Right cardiac atrium (tissue), 5 donors: ENCODE measurements at regions not wholly inside any gene's neighbourhood (a gene's known extent, or its start where the extent isn't known, plus 50 kb on each side); places are given as distances from the start of the nearest gene placed in this dataset.
"Not testable (repeated sequence)": the region's sequence is repeated elsewhere in the genome, so short reads cannot be mapped to it uniquely, and the experiment has no call there.

Experiments
- ATAC-seq, 2 donors: fragments of 200-7000 bp; cut with Tn5 transposase; one replicate each; pipeline versions ENCODE4 v1.8.0 to v1.9.1; 2020; ENCODE audit warnings: moderate library complexity in 2 of 2, mild to moderate bottlenecking in 1 of 2
- DNase-seq, 3 donors: peaks; one replicate each; pipeline ENCODE4 v3.0.0-alpha.2; 2020
- H3K27ac ChIP-seq: one replicate; pipeline ENCODE4 v1.5.1; 2013; ENCODE audit warnings: mild to moderate bottlenecking, low read length, control low read depth, moderate library complexity
- H3K27me3 ChIP-seq: one replicate; pipeline ENCODE4 v1.6.1; 2013; ENCODE audit not compliant: control insufficient read depth, insufficient read depth
- H3K4me1 ChIP-seq: one replicate; pipeline ENCODE4 v1.6.1; 2013; ENCODE audit warnings: low read length; ENCODE audit not compliant: control insufficient read depth, insufficient read depth
- H3K4me3 ChIP-seq: one replicate; pipeline ENCODE4 v1.5.1; 2013; ENCODE audit warnings: low read length, control low read depth
- H3K9me3 ChIP-seq: one replicate; pipeline ENCODE4 v1.6.1; 2013; ENCODE audit warnings: low read length; ENCODE audit not compliant: control insufficient read depth
- WGBS: extraction: QIAGEN DNeasy Blood & Tissue Kit; methylation state at CpG from one replicate; pipeline ENCODE4 v1.1.7; 2013; 5-methylcytosine and 5-hydroxymethylcytosine counted together
- intact Hi-C, 4 donors: fragments of 100-400 bp; cut with DNase I; formaldehyde crosslinking; loops; one replicate each; pipeline versions ENCODE4 v1.11.0 to v1.14.0; 2022 to 2023
- donor health status: healthy with polysubstance abuse.
- donor health status: DM: no; HTN: yes; CAD: no.
- donor health status: DM: no; HTN: no; CAD: no.
- donor health status: DM: no; HTN: yes; CAD: no; lungs with severe emphysema.
- donor health status: DM: yes; HTN: yes; CAD: no.

DNA sequence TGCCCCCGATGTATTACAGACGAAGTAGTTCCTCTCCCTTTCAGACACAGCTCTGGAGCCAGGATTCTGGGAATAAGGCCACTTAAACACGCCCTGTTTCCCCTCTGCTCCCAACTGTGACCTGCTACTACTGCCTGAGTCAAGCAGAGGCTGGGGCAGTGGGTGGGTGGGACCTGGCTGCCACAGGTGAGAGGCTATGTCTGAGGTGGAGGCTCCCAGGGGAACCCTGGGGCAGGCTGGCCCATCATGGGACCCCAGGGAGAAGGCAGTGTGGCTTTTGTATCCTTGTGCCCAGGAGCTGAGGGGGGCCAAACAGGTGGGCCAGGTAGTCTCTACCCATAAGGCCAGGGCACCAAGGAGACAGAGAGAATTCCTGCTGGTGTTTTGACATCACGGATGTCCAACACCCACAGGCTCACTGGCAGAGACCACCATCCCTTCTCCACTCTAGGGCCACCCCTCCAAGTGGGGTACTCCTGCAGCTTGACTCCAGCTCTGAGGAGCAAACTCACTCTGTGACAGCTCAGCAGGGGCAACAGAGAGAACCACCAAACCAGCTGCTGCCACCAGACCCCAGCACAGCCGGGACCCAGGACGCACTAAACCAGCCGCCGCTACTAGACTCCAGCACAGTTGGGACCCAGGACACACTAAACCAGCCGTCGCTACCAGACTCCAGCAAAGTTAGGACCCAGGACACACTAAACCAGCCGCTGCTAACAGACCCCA lies 105.3 kb upstream of the SMURF2 start:
- Histone ChIP-seq H3K27me3 (no peaks in the 10 kb centered on the region), H3K27ac (no peak overlapping the region), H3K4me3 (no peak overlapping the region), H3K4me1 (no peaks in the 10 kb centered on the region), H3K9me3 (no peaks in the 10 kb centered on the region)
- WGBS, result 91% methylated on average over 11 of the region's 11 CpGs
- DNase-seq, result no peak
- intact Hi-C loops, result no loop called here
- peak in 1 of 2 donors; percentile 37 for ATAC-seq

DNA sequence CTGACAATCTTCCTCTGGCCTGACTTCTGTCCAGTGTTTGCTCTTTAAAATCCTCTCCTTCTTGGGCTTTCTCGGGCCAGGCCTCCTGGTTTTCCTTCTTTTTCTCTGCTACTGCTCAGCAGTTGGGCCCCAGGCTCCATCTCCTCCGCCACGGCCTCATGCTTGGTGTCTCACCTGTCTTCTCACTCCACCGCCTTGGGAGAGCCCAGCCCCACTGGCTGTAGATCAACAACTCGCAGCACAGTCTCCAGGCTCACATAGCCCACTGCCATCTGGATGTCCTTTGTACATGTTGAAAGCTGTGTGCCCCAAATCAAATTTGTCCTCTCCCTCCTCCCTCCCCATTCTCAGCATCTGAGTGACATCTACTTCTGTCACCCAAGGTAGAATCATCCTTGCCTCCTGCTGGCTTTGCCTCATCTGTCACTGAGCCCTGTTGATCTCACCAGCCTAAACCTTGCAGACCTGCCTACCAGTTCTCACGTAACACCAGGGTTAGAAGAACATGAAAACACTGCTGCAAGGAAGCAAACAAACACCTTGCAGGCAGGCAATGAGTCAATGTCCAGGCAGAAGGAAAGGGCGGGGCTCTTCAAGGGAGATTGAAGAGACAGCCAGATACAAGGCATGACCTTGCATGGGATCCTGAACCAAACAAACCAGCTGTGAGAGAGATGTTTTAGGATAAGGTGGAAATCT lies 103.2 kb upstream of the SMURF2 start:
- no peaks in the 10 kb centered on the region for H3K4me1 ChIP-seq
- ATAC-seq, result peak; percentile 31 to 44
- H3K9me3 ChIP-seq, result no peaks in the 10 kb centered on the region
- H3K27me3 ChIP-seq, result no peaks in the 10 kb centered on the region
- H3K4me3 ChIP-seq, result no peak overlapping the region
- 93% methylated on average over 7 of the region's 7 CpGs for WGBS
- no peak overlapping the region for H3K27ac ChIP-seq
- intact Hi-C loops, result no loop called here
- DNase-seq, result no peak

GRCh38 chr17:64750891-64751677 lies 89.0 kb upstream of the SMURF2 start:
- no peak for DNase-seq
- Histone ChIP-seq H3K27ac (no peak overlapping the region), H3K9me3 (no peaks in the 10 kb centered on the region), H3K4me3 (no peak overlapping the region), H3K4me1 (no peaks in the 10 kb centered on the region), H3K27me3 (no peaks in the 10 kb centered on the region)
- WGBS, result 92% methylated on average over 14 of the region's 14 CpGs
- intact Hi-C loops, result no loop called here
- no peak for ATAC-seq

- H3K9me3 ChIP-seq, result no peaks in the 10 kb centered on the region
- intact Hi-C loops, result no loop called here
- no peak for ATAC-seq
- no peaks in the 10 kb centered on the region for H3K4me1 ChIP-seq
- no peak for DNase-seq
- no peak overlapping the region for H3K27ac ChIP-seq
- 91% methylated on average over 9 of the region's 9 CpGs for WGBS
- H3K27me3 ChIP-seq, result no peaks in the 10 kb centered on the region
- no peak overlapping the region for H3K4me3 ChIP-seq
Measured at GRCh38 chr17:64750478-64750877, 88.4 kb upstream of the SMURF2 start.

DNA sequence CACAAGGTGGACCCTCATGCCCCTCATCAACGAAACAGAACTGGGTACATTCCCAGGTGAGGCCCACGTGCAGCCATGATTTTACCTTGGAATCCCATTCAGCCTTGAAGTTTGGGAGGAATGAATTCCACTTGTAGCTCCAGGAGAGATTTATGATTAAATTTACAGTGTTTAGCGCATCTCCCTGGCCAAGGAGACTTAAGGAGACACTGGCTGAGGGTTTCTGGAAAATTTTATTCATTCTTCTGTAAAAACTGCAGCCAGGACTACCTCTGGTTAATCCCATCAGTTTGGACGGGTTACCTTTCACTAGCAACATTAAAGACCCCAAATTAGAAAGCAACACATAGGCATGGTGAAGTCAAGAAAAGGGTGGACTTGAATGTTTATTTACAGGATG lies 87.2 kb upstream of the SMURF2 start:
- no peak overlapping the region for H3K4me3 ChIP-seq
- H3K27ac ChIP-seq, result no peak overlapping the region
- ATAC-seq (no peak), DNase-seq (no peak)
- intact Hi-C loops, result no loop called here
- WGBS, result 95% methylated on average over 4 of the region's 4 CpGs
- H3K4me1 ChIP-seq, result no peaks in the 10 kb centered on the region
- H3K27me3 ChIP-seq, result no peaks in the 10 kb centered on the region
- no peaks in the 10 kb centered on the region for H3K9me3 ChIP-seq

- intact Hi-C loops, result no loop called here
- no peaks in the 10 kb centered on the region for H3K4me1 ChIP-seq
- no peak overlapping the region for H3K4me3 ChIP-seq
- no peaks in the 10 kb centered on the region for H3K27me3 ChIP-seq
- DNase-seq (peak in 1 of 3 donors; percentile 69), ATAC-seq (peak; percentile 76 to 77)
- H3K27ac ChIP-seq, result peak overlapping the region; percentile 30
- no peaks in the 10 kb centered on the region for H3K9me3 ChIP-seq
- 60% methylated on average over 7 of the region's 7 CpGs for WGBS
Measured at GRCh38 chr17:64747938-64748540, 85.9 kb upstream of the SMURF2 start.

GRCh38 chr17:64742326-64742725 lies 80.2 kb upstream of the SMURF2 start:
- intact Hi-C loops, result no loop called here
- Histone ChIP-seq H3K4me3 (no peak overlapping the region), H3K9me3 (no peaks in the 10 kb centered on the region), H3K27me3 (no peaks in the 10 kb centered on the region), H3K4me1 (peaks cover 6% of the 10 kb centered on the region), H3K27ac (peak overlapping the region; percentile 43)
- DNase-seq (peak; percentile 73 to 89 (median 86)), ATAC-seq (peak; percentile 73 to 84)
- WGBS, result 56% methylated on average over 7 of the region's 7 CpGs

DNA sequence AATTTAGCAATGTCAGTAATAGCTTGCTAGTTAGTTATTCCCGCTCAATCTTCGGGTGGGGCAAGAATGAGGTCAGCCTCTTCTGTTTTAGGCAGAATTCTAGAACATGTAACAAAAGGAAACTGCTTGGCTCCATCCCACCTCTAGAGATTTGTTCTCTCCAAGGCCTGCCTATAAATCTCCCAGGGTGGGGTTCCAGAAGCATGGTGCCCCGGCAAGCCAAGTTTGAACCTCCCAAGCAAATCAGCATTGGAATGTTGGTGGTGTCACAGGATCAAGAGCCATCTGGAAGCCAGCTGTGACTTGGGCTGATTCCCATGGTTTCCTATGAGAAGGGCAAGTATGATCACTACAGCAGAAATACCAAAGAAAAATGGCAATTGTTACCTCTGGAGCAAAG lies 79.8 kb upstream of the SMURF2 start:
- H3K4me1 ChIP-seq, H3K4me3 ChIP-seq, H3K27me3 ChIP-seq, intact Hi-C loops, H3K9me3 ChIP-seq: not testable (repeated sequence)
- peak overlapping the region; percentile 43 for H3K27ac ChIP-seq
- 31% methylated on average over 3 of the region's 3 CpGs for WGBS
- DNase-seq, result peak; percentile 81 to 88 (median 86)
- peak; percentile 84 to 87 for ATAC-seq

DNA sequence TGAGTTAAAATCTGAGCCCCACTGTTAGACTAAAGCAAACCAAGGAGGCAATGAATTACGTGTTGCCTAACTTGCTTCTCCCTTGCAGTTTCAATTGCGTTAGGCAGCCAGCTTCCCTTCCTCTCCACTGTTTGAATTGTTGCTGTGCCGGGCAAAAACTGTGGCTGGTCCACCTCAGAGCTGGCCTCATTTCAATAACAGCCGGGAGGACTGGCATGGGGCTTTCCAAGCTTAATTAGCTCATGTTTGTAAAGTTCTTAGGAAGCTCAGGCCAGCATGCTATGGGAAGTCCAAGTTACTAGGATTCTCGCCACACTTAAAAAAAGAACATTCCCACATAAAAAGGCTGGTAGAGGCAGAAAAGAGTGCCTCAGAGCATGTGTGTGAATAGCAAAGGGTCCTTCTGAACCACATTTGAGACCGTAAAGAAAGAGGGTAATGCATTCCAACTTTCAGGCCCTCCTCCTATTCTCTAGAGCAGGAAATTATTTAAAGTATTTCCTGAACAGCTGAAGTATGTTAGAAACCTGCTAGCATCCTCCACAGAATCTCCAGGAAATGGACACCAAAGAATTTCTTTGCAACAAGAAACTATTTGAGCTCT lies 79.0 kb upstream of the SMURF2 start:
- WGBS, result 36% methylated on average over 6 of the region's 6 CpGs
- H3K4me1 ChIP-seq, result peaks cover 6% of the 10 kb centered on the region
- H3K9me3 ChIP-seq, result no peaks in the 10 kb centered on the region
- H3K27ac ChIP-seq, result peak overlapping the region; percentile 89
- intact Hi-C loops, result no loop called here
- H3K27me3 ChIP-seq, result no peaks in the 10 kb centered on the region
- DNase-seq (peak; percentile 49 to 72 (median 72)), ATAC-seq (peak; percentile 38 to 47)
- H3K4me3 ChIP-seq, result no peak overlapping the region

- Histone ChIP-seq H3K27ac (peak overlapping the region; percentile 52), H3K4me1 (peaks cover 6% of the 10 kb centered on the region), H3K27me3 (no peaks in the 10 kb centered on the region), H3K4me3 (no peak overlapping the region), H3K9me3 (no peaks in the 10 kb centered on the region)
- ATAC-seq (no peak), DNase-seq (no peak)
- 52% methylated on average over 9 of the region's 9 CpGs for WGBS
- intact Hi-C loops, result loop anchor here in 1 of 4 donors (10.0 kb wide), 1 partner anchor 65 kb away; no protein-coding TSS in a partner anchor
Measured at GRCh38 chr17:64739316-64740058, 77.4 kb upstream of the SMURF2 start.
